ENCODE measurements at regions not wholly inside any gene's neighbourhood (a gene's known extent, or its start where the extent isn't known, plus 50 kb on each side); places are given as distances from the start of the nearest gene placed in this dataset.
"Not testable (repeated sequence)": the region's sequence is repeated elsewhere in the genome, so short reads cannot be mapped to it uniquely, and the experiment has no call there.

GRCh38 chr1:146401281-146401825, 172.5 kb upstream of the NOTCH2NLA start:
- H3K4me2 ChIP-seq; H3K36me3 ChIP-seq (ENCODE audit: low read depth); DNase-seq; H3K4me3 ChIP-seq; BruUV-seq (replicated peaks); POLR2A ChIA-PET (ENCODE audit: unreplicated experiment); H3K4me1 ChIP-seq (replicated peaks; ENCODE audit: insufficient read depth); H3F3A ChIP-seq (ENCODE audit: insufficient read depth, low read depth); H2AFZ ChIP-seq; H3K9me3 ChIP-seq (ENCODE audit: insufficient read depth, low read depth); intact Hi-C loops (cut with micrococcal nuclease; ENCODE audit: unreplicated experiment); H3K27ac ChIP-seq; H3K27me3 ChIP-seq (ENCODE audit: insufficient read depth, low read depth); CTCF ChIA-PET; H3K9me2 ChIP-seq (ENCODE audit: insufficient read depth); H4K20me1 ChIP-seq (ENCODE audit: insufficient read depth); H3K79me2 ChIP-seq (ENCODE audit: low read depth): not testable (repeated sequence)
- TF ChIP-seq CTCF (conservative IDR thresholded peaks at IDR 0.05) = peak; percentile 47; the same call in 1 of the 2 replicates

DNA sequence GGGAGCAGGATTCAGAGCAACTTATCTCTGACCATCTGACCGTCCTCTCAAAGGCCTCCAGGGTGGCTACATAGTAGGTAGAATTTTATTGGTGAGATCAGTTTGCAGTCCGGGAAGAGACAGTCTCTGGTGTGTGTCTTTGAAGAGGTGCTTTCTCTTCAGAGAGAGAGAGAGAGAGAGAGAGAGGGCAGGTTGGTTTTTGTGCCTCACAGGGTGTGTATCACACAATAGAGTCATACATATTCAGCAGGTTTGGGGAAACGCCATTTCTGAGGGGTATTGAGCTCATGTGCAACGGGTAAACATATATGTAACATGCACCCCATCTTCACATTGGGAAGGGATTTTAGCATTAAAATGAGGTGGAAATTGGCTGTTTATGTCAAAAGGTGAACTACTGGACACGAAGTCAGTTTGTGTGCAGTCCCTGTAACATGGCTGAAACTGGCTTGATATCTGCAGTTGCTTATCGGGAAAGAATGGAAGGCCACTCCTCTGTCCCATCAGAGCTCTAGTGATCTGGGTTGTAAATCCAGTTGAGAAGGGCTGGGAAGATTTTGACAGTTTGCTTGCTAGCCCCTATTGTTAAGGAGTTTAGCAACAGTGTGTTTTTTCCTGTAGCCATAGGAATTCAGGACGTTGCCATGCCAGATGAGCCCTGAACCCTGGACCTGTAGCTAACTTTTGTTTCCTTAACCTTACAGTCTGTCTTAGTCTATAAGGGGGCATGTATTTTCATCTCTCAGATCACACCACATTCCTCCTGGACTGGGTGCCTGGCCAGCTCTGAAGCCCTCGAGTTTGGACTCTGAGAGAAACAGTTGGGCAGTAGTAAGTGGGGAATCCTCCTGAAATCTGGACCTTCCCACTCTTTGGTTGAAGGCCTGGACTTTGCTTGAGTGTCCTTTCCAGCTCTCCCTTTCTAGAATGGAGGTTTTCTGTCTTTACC, 171.6 kb upstream of the NOTCH2NLA start:
- H3K27me3 ChIP-seq (ENCODE audit: insufficient read depth, low read depth); H3K79me2 ChIP-seq (ENCODE audit: low read depth); H3K9me3 ChIP-seq (ENCODE audit: insufficient read depth, low read depth); POLR2A ChIA-PET (ENCODE audit: unreplicated experiment); H4K20me1 ChIP-seq (ENCODE audit: insufficient read depth); H3K36me3 ChIP-seq (ENCODE audit: low read depth); H3F3A ChIP-seq (ENCODE audit: insufficient read depth, low read depth); H3K27ac ChIP-seq; H3K4me1 ChIP-seq (replicated peaks; ENCODE audit: insufficient read depth); intact Hi-C loops (cut with micrococcal nuclease; ENCODE audit: unreplicated experiment); BruUV-seq (replicated peaks); H3K9me2 ChIP-seq (ENCODE audit: insufficient read depth); H2AFZ ChIP-seq; H3K4me3 ChIP-seq; H3K4me2 ChIP-seq; DNase-seq; CTCF ChIA-PET: not testable (repeated sequence)

DNA sequence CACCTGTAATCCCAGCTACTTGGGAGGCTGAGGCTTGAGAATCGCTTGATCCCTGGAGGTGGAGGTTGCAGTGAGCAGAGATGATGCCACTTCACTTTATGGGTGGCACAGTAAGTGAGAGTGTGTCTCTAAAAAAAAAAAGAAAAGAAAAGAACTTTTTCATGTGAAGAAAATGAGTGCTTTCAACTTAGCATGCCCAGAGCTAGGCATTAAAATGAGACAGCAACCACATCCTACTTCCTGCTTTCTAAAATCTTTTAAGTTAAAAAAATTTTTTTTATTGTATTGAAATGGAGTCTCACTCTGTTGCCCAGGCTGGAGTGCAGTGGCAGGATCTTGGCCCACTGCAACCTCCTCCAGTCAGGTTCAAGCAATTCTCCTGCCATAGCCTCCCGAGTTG, 170.4 kb upstream of the NOTCH2NLA start:
- BruUV-seq (replicated peaks); H2AFZ ChIP-seq; POLR2A ChIA-PET (ENCODE audit: unreplicated experiment): not testable (repeated sequence)

DNA sequence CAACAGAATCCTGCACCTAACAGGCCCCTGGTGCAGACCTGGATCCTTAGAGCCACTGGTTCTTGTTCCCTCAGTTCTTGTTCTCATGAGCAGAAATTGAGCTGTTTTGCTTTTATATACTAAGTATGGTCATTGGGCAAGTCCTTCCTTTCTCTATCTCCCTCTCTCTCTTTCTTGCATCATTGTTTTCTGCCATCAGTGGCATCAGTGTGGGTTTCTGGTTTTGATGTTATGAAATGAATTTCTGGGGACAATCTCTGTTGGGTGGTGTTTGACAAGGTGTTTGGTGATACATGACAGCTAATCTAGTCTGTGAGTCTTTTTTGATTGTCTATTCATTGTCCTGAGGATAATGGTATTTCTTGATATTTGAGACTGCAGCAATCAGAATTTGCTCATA, 168.0 kb upstream of the NOTCH2NLA start:
- CTCF ChIA-PET; intact Hi-C loops (cut with micrococcal nuclease; ENCODE audit: unreplicated experiment); H3K4me3 ChIP-seq; H3K4me2 ChIP-seq; H2AFZ ChIP-seq; H3K9me2 ChIP-seq (ENCODE audit: insufficient read depth); DNase-seq; H3K9me3 ChIP-seq (ENCODE audit: insufficient read depth, low read depth); H3K4me1 ChIP-seq (replicated peaks; ENCODE audit: insufficient read depth); POLR2A ChIA-PET (ENCODE audit: unreplicated experiment); H3K36me3 ChIP-seq (ENCODE audit: low read depth); BruUV-seq (replicated peaks); H3K79me2 ChIP-seq (ENCODE audit: low read depth); H3K27me3 ChIP-seq (ENCODE audit: insufficient read depth, low read depth); H4K20me1 ChIP-seq (ENCODE audit: insufficient read depth); H3F3A ChIP-seq (ENCODE audit: insufficient read depth, low read depth); H3K27ac ChIP-seq: not testable (repeated sequence)

More for the DNA sequence above, 170.4 kb upstream of the NOTCH2NLA start:
- intact Hi-C loops (cut with micrococcal nuclease; ENCODE audit: unreplicated experiment); H3K27ac ChIP-seq; H3K9me2 ChIP-seq (ENCODE audit: insufficient read depth); CTCF ChIA-PET; H3K27me3 ChIP-seq (ENCODE audit: insufficient read depth, low read depth); DNase-seq; H3K9me3 ChIP-seq (ENCODE audit: insufficient read depth, low read depth); H3K36me3 ChIP-seq (ENCODE audit: low read depth); H3F3A ChIP-seq (ENCODE audit: insufficient read depth, low read depth); H3K79me2 ChIP-seq (ENCODE audit: low read depth); H3K4me2 ChIP-seq; H3K4me3 ChIP-seq; H3K4me1 ChIP-seq (replicated peaks; ENCODE audit: insufficient read depth); H4K20me1 ChIP-seq (ENCODE audit: insufficient read depth): not testable (repeated sequence)

DNA sequence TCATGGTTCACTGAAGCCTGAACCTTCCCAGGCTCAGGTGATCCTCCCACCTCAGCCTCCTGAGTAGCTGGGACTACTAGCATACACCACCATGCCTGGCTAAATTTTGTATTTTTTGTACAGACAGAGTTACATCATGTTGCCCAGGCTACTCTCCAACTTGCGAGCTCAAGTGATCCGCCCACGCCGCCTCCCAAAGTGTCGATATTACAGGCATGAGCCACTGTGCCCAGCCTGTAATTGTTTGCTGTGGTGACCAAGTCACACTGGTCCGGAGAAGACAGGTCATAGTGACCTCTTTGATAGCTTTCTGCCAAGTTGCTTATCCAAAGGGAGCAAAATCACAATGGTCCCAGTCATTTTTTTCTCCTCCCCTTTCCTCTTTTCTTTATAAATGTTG, 167.4 kb upstream of the NOTCH2NLA start:
- H2AFZ ChIP-seq; H3K4me2 ChIP-seq; intact Hi-C loops (cut with micrococcal nuclease; ENCODE audit: unreplicated experiment); H3K27me3 ChIP-seq (ENCODE audit: insufficient read depth, low read depth); H4K20me1 ChIP-seq (ENCODE audit: insufficient read depth); H3F3A ChIP-seq (ENCODE audit: insufficient read depth, low read depth); H3K9me2 ChIP-seq (ENCODE audit: insufficient read depth); H3K27ac ChIP-seq; H3K9me3 ChIP-seq (ENCODE audit: insufficient read depth, low read depth); CTCF ChIA-PET; BruUV-seq (replicated peaks); H3K4me1 ChIP-seq (replicated peaks; ENCODE audit: insufficient read depth); H3K79me2 ChIP-seq (ENCODE audit: low read depth); H3K36me3 ChIP-seq (ENCODE audit: low read depth); DNase-seq; H3K4me3 ChIP-seq; POLR2A ChIA-PET (ENCODE audit: unreplicated experiment): not testable (repeated sequence)

DNA sequence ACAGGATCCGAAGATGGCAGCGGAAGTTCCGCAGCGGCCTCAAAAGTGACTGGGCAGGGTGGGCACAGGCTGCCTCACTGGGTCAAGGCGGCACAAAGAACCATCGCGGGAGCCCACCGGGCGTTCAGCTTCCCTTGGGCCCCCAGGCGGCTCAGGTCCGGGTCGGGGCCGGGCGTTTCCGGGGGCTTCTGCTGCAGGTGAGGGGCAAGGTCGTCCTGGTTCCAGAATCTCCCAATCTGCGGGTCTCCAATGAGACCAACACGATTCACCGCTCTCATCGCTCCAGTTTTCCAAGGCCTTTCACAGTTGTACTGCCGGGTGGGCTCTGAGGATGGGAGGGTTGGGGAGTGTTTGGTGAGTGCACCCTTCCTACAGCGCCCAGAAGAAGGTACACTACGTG, 165.0 kb upstream of the NOTCH2NLA start:
- H2AFZ ChIP-seq; H3K79me2 ChIP-seq (ENCODE audit: low read depth); H3F3A ChIP-seq (ENCODE audit: insufficient read depth, low read depth); H3K9me2 ChIP-seq (ENCODE audit: insufficient read depth); BruUV-seq (replicated peaks); H3K27me3 ChIP-seq (ENCODE audit: insufficient read depth, low read depth); DNase-seq; H3K27ac ChIP-seq; POLR2A ChIA-PET (ENCODE audit: unreplicated experiment); H3K4me1 ChIP-seq (replicated peaks; ENCODE audit: insufficient read depth); H3K4me3 ChIP-seq; CTCF ChIA-PET; H3K4me2 ChIP-seq; H3K9me3 ChIP-seq (ENCODE audit: insufficient read depth, low read depth); intact Hi-C loops (cut with micrococcal nuclease; ENCODE audit: unreplicated experiment); H4K20me1 ChIP-seq (ENCODE audit: insufficient read depth); H3K36me3 ChIP-seq (ENCODE audit: low read depth): not testable (repeated sequence)

- intact Hi-C loops (cut with micrococcal nuclease; ENCODE audit: unreplicated experiment); H3F3A ChIP-seq (ENCODE audit: insufficient read depth, low read depth); DNase-seq; CTCF ChIA-PET; H3K9me3 ChIP-seq (ENCODE audit: insufficient read depth, low read depth); H3K4me1 ChIP-seq (replicated peaks; ENCODE audit: insufficient read depth); H3K27me3 ChIP-seq (ENCODE audit: insufficient read depth, low read depth); H3K4me2 ChIP-seq; H2AFZ ChIP-seq; H3K36me3 ChIP-seq (ENCODE audit: low read depth); H4K20me1 ChIP-seq (ENCODE audit: insufficient read depth); BruUV-seq (replicated peaks); H3K4me3 ChIP-seq; H3K9me2 ChIP-seq (ENCODE audit: insufficient read depth); H3K27ac ChIP-seq; H3K79me2 ChIP-seq (ENCODE audit: low read depth); POLR2A ChIA-PET (ENCODE audit: unreplicated experiment): not testable (repeated sequence)
Observed at GRCh38 chr1:146393154-146393553, 164.3 kb upstream of the NOTCH2NLA start.
